ENCODE measurements at regions not wholly inside any gene's neighbourhood (a gene's known extent, or its start where the extent isn't known, plus 50 kb on each side); places are given as distances from the start of the nearest gene placed in this dataset.
"Not testable (repeated sequence)": the region's sequence is repeated elsewhere in the genome, so short reads cannot be mapped to it uniquely, and the experiment has no call there.

DNA sequence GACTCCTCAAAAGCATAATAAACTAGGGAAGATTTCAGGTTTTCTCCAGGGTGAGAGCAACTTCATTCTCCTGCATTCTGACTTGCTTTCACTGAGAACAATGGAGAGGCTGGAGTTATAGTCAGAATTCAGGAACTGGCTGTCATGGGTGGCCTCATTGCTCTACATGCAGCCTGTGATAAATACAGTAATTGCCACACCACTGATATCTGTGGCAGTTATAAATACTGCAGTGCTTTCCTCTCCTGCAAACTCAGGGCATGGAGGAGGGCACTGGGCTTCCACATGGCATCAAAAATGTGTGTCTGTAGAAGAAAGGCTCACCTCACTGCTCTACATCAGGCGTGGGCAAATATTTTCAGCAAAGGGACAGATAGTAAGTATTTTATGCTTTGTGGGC is 510.2 kb downstream of the ZNF516 start:
- DNase-seq = no peak

DNA sequence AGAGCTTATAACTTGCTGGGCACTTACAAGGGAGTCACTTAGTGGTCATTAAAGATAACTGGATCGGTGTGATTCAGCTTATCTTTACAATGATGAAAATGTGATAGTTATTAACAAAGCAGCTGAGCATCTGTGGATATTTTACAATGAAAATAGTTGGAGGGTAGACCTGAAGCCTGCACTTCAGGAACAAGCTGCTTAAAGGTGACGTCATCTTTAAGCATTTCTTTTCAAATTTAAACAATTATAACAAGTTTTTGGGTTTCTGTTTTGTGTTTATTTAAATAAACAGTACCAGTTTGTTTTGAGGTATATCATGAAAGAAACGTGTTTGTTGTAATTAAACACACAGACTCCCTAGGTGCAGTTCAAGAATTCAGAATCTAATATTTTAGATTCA is 513.9 kb downstream of the ZNF516 start:
- DNase-seq = no peak

DNA sequence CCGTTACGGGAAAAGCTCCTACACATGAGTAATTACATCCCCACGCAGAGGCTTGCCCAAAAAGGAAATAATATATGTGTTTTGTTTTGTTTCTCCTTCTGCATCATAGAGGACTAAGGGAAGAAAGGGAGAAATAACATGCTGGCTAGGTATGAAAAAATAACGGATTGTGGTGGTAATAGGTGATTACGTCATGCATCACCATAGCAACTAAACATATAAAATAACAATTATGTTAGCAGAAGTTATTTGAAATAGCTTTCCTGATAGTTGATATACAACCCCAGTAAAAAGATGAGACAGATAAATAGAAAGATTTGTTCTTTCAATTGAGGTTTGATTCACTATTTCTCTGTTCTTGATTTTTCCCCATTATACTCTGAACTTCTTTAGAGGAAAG is 518.0 kb downstream of the ZNF516 start:
- DNase-seq = no peak

DNA sequence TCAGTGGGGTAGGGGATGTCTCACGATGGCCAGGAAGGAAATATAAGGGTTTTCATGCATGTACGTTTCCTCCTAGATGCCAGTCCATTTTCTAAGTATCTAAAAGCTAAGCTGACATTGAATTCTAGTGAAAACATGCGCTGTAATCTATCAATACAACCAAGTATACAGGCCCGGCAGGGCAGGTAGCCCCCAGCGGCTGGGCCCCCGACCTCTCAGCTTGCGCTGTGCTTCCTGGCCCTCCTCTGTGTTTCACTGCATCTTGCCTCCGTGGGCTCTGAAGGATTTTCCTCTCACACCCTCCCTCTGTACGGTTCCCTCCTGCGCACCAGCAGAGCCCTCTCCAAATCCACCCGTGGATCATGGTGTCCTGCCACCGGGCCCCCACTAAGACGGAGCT is 524.8 kb downstream of the ZNF516 start:
- DNase-seq = no peak

DNA sequence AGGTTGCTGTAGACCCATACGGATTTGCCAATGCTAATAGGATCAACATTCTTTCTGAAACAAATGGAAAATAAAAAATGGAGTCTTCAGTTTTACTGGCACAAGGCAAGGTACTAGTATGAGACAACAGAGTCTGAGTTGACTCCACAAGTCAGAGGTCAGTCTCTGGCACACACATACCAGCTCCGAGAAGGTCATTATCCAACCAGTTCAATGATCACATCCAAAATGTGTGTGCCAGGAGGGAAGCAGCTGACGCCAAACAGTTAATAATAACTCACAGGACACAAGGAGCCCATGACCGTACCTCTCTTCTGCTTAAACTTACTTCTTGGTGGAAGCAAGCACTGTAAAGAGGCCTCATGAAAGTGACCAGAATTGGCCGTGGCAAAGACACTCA is 528.6 kb downstream of the ZNF516 start:
- no peak for DNase-seq

DNA sequence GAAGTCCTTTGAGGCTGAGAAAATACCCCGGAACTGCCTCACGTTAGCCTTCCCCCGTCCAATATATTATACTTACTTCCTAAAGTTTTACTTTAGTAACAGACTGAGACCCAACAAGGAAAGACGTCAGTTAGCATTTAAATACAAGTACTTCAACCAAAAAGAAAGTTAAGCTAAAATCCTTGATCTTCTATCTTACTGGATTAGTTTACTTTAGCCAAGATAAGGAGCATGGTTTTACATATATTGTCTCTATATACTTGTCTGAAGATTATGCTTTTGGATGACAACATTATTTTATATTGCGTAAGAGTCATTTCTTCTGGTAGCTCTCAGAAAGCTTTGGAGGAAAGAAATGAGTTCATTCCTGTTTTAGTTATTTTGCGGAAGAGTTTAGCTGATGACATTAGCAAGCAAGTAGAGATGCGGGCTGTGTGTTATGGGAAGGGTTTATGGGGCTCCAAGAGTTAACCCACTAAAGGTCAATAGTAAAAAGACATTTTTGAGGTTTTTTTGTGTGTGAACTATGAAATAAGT is 532.9 kb downstream of the ZNF516 start:
- no peak for DNase-seq

DNA sequence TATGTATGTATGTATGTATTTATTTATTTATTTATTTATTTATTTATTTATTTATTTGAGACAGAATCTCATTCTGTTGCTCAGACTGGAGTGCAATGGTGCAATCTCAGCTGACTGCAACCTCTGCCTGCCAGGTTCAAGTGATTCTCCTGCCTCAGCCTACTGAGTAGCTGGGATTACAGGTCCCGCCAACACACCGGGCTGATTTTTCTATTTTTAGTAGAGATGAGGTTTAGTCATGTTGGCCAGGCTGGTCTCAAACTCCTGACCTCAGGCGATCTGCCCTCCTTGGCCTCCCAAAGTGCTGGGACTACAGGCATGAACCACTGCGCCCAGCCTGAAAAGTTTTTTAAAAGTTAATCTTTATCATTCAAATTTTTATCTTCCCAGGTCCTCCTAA is 532.9 kb upstream of the SMIM21 start:
- not testable (repeated sequence) for DNase-seq

DNA sequence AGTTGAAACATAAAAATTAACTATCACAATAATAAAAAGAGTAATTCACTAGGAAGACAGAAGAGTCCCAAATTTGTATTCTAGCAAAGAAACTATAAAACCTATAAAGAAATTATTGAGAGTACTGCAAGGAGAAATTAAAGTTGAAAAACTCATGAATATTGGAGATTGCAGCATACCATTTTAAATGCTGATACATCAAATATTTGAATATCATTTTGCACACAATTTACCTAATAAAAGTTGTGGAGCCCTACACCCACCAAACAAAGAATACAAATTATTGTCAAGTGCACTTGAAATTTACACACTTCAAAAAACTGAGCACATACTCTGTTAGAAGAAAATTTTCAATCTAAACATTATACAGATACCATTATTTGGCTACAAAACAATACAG is 531.6 kb upstream of the SMIM21 start:
- DNase-seq = no peak

DNA sequence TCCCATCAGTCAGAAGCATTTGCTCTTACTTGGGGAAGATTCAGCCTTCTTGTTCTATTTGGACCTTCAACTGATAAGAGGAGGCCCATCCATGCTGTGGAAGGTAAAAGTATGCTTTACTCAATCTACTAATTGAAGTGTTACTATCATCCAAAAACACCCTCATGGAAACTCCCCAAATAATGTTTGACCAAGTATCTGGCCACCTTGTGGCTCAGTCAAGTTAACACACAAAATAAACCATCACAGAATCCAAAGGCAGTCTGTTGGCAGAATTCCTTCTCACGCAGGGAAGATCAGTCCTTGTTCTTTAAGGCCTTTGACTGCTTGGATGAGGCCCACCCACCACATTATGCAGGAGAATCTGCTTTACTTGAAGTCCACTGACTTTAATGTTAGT is 531.2 kb upstream of the SMIM21 start:
- DNase-seq = no peak

DNA sequence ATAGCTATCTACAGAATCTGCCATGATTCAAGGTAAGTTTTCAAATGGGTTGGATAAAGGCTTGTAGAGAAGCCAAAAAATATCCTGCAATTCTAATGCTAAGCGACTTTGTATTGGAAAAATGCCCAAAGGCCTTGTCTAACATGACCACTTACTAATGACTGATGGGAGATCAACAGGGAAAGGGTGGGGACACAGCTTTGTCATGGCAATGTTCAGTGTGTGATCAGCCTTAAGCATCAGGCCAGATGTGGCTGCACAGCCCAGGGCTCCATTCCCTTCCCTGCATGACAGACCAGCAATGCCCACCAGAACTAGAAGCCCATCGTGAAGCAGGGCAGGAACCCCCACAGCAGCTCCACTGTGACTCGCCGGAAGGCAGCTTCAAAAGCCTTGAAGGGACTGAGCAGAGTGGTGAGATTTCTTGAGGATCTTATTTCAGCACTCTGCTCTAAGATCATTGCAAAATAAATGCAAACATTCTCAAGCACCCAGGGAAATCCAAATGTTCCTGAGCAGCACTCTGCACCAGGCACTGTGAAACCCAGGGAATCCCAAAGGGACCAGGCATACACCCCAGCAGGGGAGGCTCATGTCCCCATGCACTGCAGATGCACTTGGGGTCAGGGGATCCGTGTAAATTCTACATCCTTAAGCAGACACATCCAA is 517.9 kb upstream of the SMIM21 start:
- no peak for DNase-seq

DNA sequence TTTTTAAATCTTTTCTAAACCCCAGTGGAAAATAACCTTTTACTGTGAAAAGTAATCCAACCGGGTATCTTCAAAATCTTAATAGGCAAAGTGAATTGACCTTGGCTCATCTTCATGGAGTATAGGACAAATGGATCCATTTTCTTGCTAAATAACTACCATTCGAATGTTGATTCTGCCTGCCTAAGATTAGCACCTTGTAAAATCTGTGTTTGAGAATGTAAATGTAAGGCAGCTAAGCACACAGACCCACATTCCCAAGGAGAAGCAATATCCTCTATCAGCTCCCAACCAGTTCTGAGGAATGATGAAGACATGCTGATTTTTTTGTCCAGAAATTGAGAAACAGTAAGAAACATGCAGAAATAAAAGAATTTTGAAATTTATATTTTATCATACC is 509.8 kb upstream of the SMIM21 start:
- no peak for DNase-seq

DNA sequence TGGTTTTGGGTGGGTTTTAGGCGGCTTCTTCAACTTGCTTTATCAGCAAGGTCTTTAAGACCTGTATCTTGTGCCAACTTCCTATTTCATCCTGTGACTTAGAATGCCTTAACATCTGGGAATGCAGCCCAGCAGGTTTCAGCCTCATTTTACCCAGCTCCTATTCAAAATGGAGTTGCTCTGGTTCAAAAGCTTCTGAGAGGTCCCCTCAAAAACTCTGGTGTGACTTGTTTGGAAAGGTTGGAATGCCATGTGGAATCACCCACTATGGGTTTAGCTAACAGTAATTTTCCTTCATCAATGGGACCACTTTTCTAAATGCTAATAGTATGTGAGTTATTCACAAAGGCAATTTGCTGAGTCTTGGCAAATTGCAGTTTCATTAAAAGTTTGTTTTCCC is 509.4 kb upstream of the SMIM21 start:
- no peak for DNase-seq

DNA sequence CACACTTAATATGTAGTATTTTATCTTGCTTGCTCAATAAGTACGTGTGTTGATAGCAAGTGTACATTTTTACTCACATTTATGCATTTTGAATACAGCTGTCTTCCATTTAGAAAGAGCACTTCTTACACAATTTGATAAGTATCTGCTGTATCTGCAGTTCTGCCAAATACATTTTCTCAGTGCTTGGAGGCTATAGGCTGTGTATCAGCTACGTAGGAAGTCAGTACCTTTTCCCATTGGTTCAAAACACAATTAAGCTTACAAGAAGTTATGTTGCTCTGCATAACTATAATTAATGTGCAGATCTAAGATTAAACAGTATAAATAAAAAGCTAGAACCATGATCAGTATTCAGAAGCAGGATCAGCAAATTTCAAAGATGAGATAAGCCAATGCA is 503.6 kb upstream of the SMIM21 start:
- no peak for DNase-seq

DNA sequence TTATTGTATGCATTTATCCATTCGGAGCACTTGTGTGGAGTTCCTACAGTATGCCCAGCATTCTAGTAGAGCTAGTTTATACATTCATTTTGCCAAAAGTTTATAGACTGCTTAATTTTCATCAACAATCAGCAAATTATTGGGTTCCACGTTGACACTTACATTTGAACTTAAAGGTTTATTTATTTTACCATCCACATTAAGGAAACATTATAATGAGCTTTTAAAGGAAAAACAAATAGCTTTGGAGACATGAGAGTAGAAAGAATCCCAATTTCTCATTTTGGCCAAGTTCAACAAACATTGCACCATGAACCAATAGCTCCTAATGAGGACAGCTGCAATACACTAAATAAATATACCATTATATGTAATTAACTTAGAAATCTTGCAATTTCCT is 501.2 kb upstream of the SMIM21 start:
- DNase-seq = no peak

DNA sequence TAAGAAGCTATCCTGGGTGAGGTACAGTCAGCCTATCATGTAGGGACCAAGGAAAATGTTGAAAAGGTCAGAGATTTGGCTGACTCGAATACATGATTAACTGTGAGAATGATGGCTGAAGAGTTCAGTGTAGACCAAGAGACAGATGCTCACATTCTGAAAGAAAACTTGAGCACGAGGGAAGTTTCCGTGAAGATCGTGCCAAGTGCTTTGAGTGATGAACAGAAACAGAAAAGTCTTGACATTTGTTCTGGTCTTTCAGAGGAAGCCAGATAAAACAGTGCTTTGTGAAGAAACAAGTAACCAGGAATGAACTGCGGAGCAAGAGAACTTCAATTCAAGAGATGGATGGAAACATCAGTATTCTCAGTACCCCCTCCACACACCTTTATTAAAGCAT is 500.3 kb upstream of the SMIM21 start:
- no peak for DNase-seq

DNA sequence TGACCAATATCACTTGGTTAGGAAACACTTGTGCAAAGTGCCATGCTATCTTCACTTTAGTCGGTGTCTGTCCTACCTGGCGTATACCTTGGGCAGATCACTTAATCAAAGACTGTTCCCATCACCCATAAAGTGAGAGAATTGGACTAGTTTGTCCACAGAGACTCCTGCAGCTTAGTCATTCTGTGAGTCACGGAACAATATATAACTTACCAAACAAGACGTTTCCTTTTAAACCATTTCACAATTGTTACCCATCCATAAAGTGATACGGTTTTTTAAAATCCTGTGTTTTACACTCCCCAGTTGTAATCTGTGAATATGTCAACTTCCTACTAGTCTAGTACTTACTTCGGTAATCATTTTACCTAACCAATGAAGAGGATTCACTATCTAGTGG is 499.3 kb upstream of the SMIM21 start:
- no peak for DNase-seq

DNA sequence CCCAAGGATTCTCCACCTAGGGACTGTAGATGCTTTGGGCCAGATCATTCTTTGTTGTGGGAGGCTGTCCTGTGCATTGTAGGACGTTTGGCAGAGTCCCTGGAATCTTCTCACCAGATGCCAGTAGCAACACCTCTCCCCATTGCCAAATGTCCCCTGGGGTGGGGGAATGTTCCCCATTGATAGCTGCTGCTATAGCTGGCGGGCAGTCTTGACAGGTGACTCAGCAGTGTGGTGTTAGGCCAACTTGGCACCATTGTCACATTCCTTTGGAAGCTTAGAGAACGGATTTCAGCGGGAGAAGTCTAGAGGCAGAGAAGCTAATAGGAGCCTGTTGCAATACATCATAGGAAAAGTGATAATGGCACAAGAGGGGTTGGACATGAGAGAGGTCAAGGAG is 495.7 kb upstream of the SMIM21 start:
- peak; percentile 29 for DNase-seq

DNA sequence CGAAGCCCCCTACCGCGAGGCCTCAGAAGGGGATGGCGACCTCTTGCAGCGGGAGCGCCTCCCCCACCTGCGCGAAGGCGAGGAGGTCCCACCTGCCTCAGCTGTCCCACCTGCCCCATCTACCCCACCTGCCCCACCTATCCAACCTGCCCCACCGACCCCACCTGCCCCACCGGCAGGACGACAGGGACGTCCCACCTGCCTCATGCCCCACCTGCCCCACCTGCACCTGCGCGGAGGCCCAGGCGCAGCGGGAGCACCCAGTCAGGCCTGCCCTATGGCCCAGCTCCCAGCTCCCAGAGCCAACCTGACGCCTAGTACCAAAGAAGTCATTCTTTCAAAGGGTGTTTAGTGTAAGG is 489.1 kb upstream of the SMIM21 start:
- DNase-seq = no peak

DNA sequence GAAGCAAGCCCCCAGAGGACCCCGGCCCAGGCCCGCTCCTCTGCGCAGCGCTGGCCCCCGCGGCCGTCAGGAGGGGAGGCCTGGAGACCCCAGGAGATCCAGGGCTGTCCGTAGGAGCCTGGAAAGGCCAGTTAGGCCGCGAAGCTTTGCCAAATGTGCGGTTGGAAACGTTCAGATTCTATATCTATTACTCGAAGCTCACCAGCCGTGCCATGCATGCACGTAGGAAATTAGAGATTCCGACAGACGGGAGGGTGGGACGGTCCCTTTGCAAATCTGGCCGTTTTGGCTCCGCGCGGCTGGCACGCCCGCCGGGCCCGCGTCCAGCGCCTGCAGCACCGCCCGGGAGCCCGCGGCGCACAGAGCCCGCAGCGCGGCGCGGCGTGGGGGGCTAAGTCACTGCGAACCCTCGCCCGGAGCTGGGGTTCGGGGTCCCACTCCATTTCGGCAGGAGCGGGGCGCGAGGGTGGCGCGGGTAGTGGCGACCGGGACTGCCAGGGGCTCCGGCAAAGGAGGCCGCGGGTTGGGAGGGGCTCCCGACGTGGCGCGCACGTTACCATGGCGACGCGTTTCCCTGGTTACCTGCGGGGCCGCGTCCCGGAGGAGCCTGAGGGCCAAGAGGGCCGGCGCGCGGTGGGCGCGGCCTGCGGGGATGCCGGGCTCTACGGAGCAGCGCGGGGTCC is 488.6 kb upstream of the SMIM21 start:
- DNase-seq = no peak

DNA sequence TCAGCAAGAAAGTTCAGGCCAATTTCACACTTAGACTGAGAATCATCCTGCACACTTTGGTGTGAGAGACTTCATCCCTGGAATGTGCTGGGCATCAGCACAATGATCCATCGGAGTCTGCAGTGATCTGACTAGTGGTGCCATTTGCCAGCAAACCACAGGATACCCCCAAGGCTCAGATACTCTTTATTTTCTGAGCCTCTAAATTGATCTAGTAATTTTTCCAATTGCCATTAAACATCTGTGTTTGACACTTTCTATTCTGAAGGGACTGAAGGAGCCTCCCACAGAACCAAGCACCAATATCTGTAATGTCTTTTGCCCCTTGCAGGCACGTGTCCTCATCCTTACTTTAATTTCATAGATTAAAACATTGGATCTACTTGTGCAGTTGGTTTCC is 485.3 kb upstream of the SMIM21 start:
- DNase-seq = no peak

DNA sequence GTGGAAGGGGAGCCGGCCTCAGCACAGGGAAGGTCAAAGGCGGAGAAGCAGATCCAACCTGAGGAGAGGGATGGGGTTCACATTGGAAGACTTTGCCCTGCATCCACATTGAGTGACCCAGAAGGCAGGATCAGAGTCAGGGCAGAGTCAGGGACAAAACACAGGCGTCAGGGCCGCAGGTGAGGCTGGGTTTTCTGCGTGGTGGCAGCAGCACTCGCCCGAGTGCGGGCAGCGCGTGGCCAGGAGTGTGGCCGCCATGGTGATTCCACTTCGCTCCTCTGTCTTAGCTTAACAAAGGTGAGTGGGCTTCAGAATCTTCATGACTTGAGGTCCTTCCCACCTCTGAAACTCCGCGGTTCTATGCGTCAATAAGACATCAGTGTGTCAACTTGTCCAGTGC is 476.9 kb upstream of the SMIM21 start:
- no peak for DNase-seq

DNA sequence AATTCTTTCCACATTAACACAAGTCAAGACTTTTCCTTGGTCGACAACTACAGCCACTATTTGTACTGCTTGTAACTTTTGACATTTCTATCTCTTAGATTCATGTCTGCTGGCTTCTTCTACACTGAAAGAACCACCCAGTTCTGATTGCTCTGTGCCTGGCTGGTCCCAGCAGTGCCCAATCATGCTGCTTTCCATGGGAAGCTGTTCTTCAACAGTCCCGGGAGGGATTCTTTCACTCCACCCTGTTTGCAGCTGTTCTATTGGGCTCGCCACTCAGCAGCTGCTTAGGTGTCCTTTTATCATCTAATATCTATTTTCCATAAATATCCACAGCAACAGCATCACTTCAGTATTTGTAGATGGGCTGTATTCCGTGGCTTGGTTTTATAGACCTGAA is 471.1 kb upstream of the SMIM21 start:
- DNase-seq = no peak

DNA sequence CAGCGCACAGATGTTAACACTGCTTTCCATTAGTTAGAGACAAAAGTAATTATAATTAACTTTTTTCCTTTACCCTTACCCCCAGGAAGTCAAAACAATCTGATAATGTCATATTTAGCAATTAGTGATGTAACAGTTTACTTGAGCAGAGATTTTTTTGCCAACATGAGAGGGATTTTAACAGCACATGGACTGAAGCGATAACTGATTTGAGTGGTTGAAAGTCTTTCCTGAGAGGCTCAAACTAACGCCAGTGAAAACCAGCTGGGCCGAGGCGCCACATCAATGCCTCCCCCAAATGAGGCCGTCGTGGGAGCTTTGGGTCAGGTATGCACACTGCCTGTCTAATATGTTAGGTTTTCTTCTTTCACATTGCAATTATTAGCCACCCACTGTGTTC is 469.9 kb upstream of the SMIM21 start:
- no peak for DNase-seq

DNA sequence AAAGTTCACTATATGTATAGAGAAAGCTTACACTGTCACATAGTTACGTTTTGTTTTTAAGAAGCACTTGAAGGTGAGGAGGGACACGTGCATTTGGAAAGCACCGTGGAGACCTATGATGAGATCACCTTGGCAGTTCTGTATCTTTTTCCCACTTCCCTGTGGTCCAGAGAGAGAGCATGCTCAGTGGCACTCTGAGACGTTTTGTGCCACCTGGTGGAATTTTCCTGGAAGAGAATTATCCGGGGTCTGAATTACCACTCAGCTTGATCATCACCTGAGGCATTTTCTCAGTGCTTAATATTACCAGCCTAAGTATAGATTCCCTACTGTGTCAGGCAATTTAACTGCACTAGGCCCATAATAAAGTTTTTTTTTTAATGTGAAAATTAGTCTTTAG is 469.4 kb upstream of the SMIM21 start:
- peak; percentile 23 for DNase-seq

DNA sequence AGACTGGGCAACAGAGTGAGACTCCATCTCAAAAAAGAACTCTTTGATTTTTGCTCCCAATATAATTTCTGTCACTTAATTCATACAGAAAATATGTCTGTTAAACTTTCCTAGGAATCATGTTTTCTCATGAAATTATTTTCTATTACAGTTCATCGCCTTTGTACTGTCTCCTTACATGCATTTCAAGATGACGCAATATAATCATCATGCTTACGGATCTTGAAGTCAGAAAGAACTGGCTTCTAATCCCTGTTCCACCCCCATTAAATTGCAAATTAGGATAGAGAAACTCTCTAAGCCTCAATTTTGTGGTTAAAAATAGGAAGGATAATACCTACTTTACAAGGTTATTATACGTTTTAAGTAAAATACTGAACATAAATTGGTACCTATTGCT is 467.6 kb upstream of the SMIM21 start:
- no peak for DNase-seq

Measured in kidney glomerular epithelial cell (primary cell).